Fibroblast of lung (primary cell): ENCODE measurements at regions not wholly inside any gene's neighbourhood (a gene's known extent, or its start where the extent isn't known, plus 50 kb on each side); places are given as distances from the start of the nearest gene placed in this dataset.

Experiments used
- EZH2 ChIP-seq: IDR thresholded peaks from 2 replicates; pipeline ENCODE4 v1.5.1; 2012; ENCODE audit warnings: low read length, control low read depth, mild to moderate bottlenecking; ENCODE audit errors: missing control alignments
- TF ChIP-seq, protein P1 (sequence below), 2 donors: IDR thresholded peaks in 1 of 2; conservative IDR thresholded peaks in 1 of 2; 1 replicate in 1 of 2; 2 replicates in 1 of 2; pipeline ENCODE4 v1.5.1; 2011 to 2012; ENCODE audit warnings: low read length in 2 of 2, control low read depth in 1 of 2, inconsistent platforms in 1 of 2, low read depth in 1 of 2, mild to moderate bottlenecking in 1 of 2

DNA sequence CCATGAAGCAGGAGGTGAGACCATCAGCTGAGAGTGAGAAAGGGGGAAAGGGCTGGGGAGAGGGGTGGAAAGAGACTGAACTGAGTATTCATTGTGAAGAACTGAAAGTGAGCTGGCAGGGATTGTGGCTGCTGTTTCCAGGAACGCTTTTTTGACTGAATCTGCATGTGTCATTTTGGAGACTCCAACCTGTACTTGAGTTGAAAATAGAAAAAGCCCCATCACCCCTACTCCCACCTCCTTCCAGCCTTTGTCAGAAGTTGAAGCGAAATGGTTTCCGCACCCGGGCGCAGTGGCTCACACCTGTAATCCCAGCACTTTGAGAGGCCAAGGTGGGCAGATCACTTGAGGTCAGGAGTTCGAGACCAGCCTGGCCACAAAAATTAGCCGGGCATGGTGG, 128.0 kb upstream of the GPR12 start:
- TF ChIP-seq, protein P1, sequence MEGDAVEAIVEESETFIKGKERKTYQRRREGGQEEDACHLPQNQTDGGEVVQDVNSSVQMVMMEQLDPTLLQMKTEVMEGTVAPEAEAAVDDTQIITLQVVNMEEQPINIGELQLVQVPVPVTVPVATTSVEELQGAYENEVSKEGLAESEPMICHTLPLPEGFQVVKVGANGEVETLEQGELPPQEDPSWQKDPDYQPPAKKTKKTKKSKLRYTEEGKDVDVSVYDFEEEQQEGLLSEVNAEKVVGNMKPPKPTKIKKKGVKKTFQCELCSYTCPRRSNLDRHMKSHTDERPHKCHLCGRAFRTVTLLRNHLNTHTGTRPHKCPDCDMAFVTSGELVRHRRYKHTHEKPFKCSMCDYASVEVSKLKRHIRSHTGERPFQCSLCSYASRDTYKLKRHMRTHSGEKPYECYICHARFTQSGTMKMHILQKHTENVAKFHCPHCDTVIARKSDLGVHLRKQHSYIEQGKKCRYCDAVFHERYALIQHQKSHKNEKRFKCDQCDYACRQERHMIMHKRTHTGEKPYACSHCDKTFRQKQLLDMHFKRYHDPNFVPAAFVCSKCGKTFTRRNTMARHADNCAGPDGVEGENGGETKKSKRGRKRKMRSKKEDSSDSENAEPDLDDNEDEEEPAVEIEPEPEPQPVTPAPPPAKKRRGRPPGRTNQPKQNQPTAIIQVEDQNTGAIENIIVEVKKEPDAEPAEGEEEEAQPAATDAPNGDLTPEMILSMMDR (conservative IDR thresholded peaks at IDR 0.05 in 1 of 2, IDR thresholded peaks at IDR 0.05 in 1 of 2; ENCODE audit: low read depth in 1 of 2, low read length in 2 of 2), result no peak
- no peak for TF ChIP-seq EZH2
